GM12878 (cell line): ENCODE measurements at regions not wholly inside any gene's neighbourhood (a gene's known extent, or its start where the extent isn't known, plus 50 kb on each side); places are given as distances from the start of the nearest gene placed in this dataset.

Source experiments
- ATAC-seq: fragments of 200-7000 bp; cut with Tn5 transposase; 3 replicates; pipeline ENCODE4 v1.9.1; 2020; ENCODE audit warnings: mild to moderate bottlenecking, moderate library complexity
- BruUV-seq: library from RNA; stranded (reverse); fragments of 400-500 nt; replicated peaks from 2 replicates; lab custom pipeline; 2021; lab: Mats Ljungman, UMichigan
- CTCF ChIA-PET: fragments of 300-600 bp; sonication (Branson Sonifier 250); formaldehyde crosslinking; extraction: SDS; loops from one replicate; lab custom pipeline; 2021; ENCODE audit warnings: inconsistent platforms; lab: Yijun Ruan, JAX
- POLR2A ChIA-PET: fragments of 350-600 bp; formaldehyde crosslinking; extraction: SDS; loops from one replicate; lab custom pipeline; 2021; ENCODE audit warnings: inconsistent platforms; lab: Charles Lee
- RAD21 ChIA-PET: fragments of 300-600 bp; sonication (Branson Sonifier 250); formaldehyde crosslinking; loops from one replicate; lab custom pipeline; 2023; ENCODE audit warnings: antibody characterized with exemption; ENCODE audit not compliant: unreplicated experiment; lab: Charles Lee
- SMC1A ChIA-PET: fragments of 300-600 bp; sonication (Branson Sonifier 250); formaldehyde crosslinking; loops from one replicate; lab custom pipeline; 2023; ENCODE audit not compliant: unreplicated experiment, uncharacterized antibody; lab: Charles Lee
- DNase-seq: peaks from one replicate; pipeline ENCODE4 v3.0.0-alpha.2; 2011; ENCODE audit warnings: low read depth, low spot score
- FAIRE-seq: peaks from 3 replicates; lab custom pipeline; 2011; peaks lifted over from hg19 to GRCh38; lab: Jason Lieb, UNC
- H2AFZ ChIP-seq: 2 replicates; pipeline ENCODE4 v1.6.0; 2011; ENCODE audit warnings: low read depth, low read length, control low read depth; ENCODE audit not compliant: control insufficient read depth
- H3K27ac ChIP-seq: 2 replicates; pipeline ENCODE4 v1.5.1; 2011; ENCODE audit warnings: control low read depth; ENCODE audit not compliant: control insufficient read depth, insufficient read depth
- H3K27me3 ChIP-seq, 2 experiments: replicated peaks in 1 of 2; 2 replicates each; pipeline versions ENCODE4 v1.6.0 to v1.6.1; 2011; ENCODE audit warnings: low read length in 1 of 2; ENCODE audit not compliant: control insufficient read depth in 2 of 2, insufficient read depth in 2 of 2
- H3K36me3 ChIP-seq, 2 experiments: 2 replicates each; pipeline ENCODE4 v1.5.1; 2011; ENCODE audit warnings: low read length in 1 of 2; ENCODE audit not compliant: control insufficient read depth in 2 of 2, insufficient read depth in 2 of 2
- H3K4me1 ChIP-seq: 2 replicates; pipeline ENCODE4 v1.6.1; 2011; ENCODE audit warnings: mild to moderate bottlenecking, low read length, moderate library complexity, mixed read lengths; ENCODE audit not compliant: control insufficient read depth, insufficient read depth
- H3K4me2 ChIP-seq: 2 replicates; pipeline ENCODE4 v1.6.0; 2011; ENCODE audit warnings: control low read depth; ENCODE audit not compliant: control insufficient read depth, insufficient read depth
- H3K4me3 ChIP-seq: fragments of 200-600 bp; sonication (generic); 2 replicates; pipeline ENCODE4 v1.5.1; 2016
- H3K79me2 ChIP-seq: 2 replicates; pipeline ENCODE4 v1.6.0; 2011; ENCODE audit warnings: low read length; ENCODE audit not compliant: control insufficient read depth, insufficient read depth
- H3K9ac ChIP-seq: 2 replicates; pipeline ENCODE4 v1.8.0; 2011; ENCODE audit warnings: low read length, control low read depth, mixed read lengths; ENCODE audit not compliant: control insufficient read depth, insufficient read depth
- H3K9me3 ChIP-seq: replicated peaks from 3 replicates; pipeline ENCODE4 v1.5.1; 2011; ENCODE audit warnings: mild to moderate bottlenecking, low read length; ENCODE audit not compliant: control insufficient read depth, insufficient read depth
- H4K20me1 ChIP-seq: 2 replicates; pipeline ENCODE4 v1.6.0; 2011; ENCODE audit not compliant: control insufficient read depth, insufficient read depth
- BCLAF1 ChIP-seq: fragments of 450-650 bp; IDR thresholded peaks from 2 replicates; pipeline ENCODE4 v1.6.1; 2017; ENCODE audit warnings: antibody characterized with exemption, mild to moderate bottlenecking, moderate library complexity
- GATAD2B ChIP-seq: fragments of 450-650 bp; conservative IDR thresholded peaks from 2 replicates; pipeline ENCODE4 v1.6.1; 2017; ENCODE audit warnings: low read depth, mild to moderate bottlenecking, moderate library complexity
- HDGF ChIP-seq: fragments of 450-650 bp; IDR thresholded peaks from 2 replicates; pipeline ENCODE4 v1.6.1; 2016; ENCODE audit warnings: antibody characterized with exemption
- IRF5 ChIP-seq: fragments of 450-650 bp; IDR thresholded peaks from 2 replicates; pipeline ENCODE4 v1.6.1; 2017; ENCODE audit warnings: borderline replicate concordance
- MEF2A ChIP-seq: IDR thresholded peaks from 2 replicates; pipeline ENCODE4 v1.6.1; 2011; ENCODE audit warnings: low read depth, mild to moderate bottlenecking, low read length, moderate library complexity; ENCODE audit not compliant: insufficient read depth
- MTA3 ChIP-seq: IDR thresholded peaks from 2 replicates; pipeline ENCODE4 v1.6.1; 2012; ENCODE audit warnings: low read length, inconsistent platforms, borderline replicate concordance
- PAX5 ChIP-seq: IDR thresholded peaks from 2 replicates; pipeline ENCODE4 v1.6.1; 2011; ENCODE audit warnings: low read depth, low read length, borderline replicate concordance
- USF2 ChIP-seq: IDR thresholded peaks from 2 replicates; pipeline ENCODE4 v1.6.1; 2011; ENCODE audit warnings: low read depth, low read length, improper control_type of control experiment, borderline replicate concordance
- ZNF622 ChIP-seq: fragments of 450-650 bp; IDR thresholded peaks from 2 replicates; pipeline ENCODE4 v1.6.1; 2017; ENCODE audit warnings: mild to moderate bottlenecking, inconsistent platforms
- WGBS: methylation state at CpG from one replicate; pipeline ENCODE4 v1.1.6; 2016; ENCODE audit warnings: low lambda C conversion rate; ENCODE audit not compliant: insufficient replicate concordance, insufficient coverage; ENCODE audit errors: missing lambda C conversion rate; 5-methylcytosine and 5-hydroxymethylcytosine counted together
- in situ Hi-C: fragments of 300-500 bp; cut with MboI; formaldehyde crosslinking; loops from 9 replicates; pipeline ENCODE4 v1.14.3; 2018; ENCODE audit warnings: mixed read lengths
- intact Hi-C: fragments of 100-400 bp; cut with micrococcal nuclease; formaldehyde crosslinking; loops from one replicate; pipeline ENCODE4 v1.14.2; 2022; ENCODE audit not compliant: unreplicated experiment
- TF ChIP-seq, protein P1 (sequence below): fragments of 450-650 bp; IDR thresholded peaks from 2 replicates; pipeline ENCODE4 v1.6.1; 2017; ENCODE audit warnings: low read depth, mild to moderate bottlenecking, moderate library complexity

GRCh38 chr13:89843621-89844020 is 1503.9 kb upstream of the MIR17HG start:
- ChIA-PET POLR2A (no interaction called here), SMC1A (no interaction called here), RAD21 (no interaction called here), CTCF (no interaction called here)
- Histone ChIP-seq H3K9ac (no peak overlapping the region), H3K27ac (no peak overlapping the region), H3K4me1 (no peaks in the 10 kb centered on the region), H3K36me3 (no peaks in the 10 kb centered on the region), H3K4me2 (no peak overlapping the region), H4K20me1 (no peaks in the 10 kb centered on the region), H3K9me3 (no peaks in the 10 kb centered on the region), H3K27me3 (no peaks in the 10 kb centered on the region), H3K79me2 (no peaks in the 10 kb centered on the region), H2AFZ (no peak overlapping the region), H3K4me3 (no peak overlapping the region)
- intact Hi-C loops, result no loop called here
- DNase-seq, result no peak
- no peak for ATAC-seq
- WGBS, result 24% methylated on average over 1 of the region's 1 CpG
- no peak for TF ChIP-seq MEF2A
- no peak for TF ChIP-seq USF2
- TF ChIP-seq IRF5, result no peak
- no peak for TF ChIP-seq HDGF
- no peak for TF ChIP-seq PAX5
- TF ChIP-seq, protein P1, sequence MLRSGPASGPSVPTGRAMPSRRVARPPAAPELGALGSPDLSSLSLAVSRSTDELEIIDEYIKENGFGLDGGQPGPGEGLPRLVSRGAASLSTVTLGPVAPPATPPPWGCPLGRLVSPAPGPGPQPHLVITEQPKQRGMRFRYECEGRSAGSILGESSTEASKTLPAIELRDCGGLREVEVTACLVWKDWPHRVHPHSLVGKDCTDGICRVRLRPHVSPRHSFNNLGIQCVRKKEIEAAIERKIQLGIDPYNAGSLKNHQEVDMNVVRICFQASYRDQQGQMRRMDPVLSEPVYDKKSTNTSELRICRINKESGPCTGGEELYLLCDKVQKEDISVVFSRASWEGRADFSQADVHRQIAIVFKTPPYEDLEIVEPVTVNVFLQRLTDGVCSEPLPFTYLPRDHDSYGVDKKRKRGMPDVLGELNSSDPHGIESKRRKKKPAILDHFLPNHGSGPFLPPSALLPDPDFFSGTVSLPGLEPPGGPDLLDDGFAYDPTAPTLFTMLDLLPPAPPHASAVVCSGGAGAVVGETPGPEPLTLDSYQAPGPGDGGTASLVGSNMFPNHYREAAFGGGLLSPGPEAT, result no peak
- no peak for TF ChIP-seq GATAD2B
- TF ChIP-seq BCLAF1, result no peak
- no peak for TF ChIP-seq MTA3
- TF ChIP-seq ZNF622, result no peak
- no TSS peak for BruUV-seq
- in situ Hi-C loops, result no loop called here
- no peak for FAIRE-seq
